Stimulated activated CD8-positive, alpha-beta memory T cell treated with anti-CD3 and anti-CD28 coated beads, Interleukin-2, amount 100 ng/mL, for 1 hour (primary cell): ENCODE measurements at regions not wholly inside any gene's neighbourhood (a gene's known extent, or its start where the extent isn't known, plus 50 kb on each side); places are given as distances from the start of the nearest gene placed in this dataset.
A peak's percentile ranks its signal among the peaks of the same experiment; 100 is the strongest.
"Not testable (repeated sequence)": the region's sequence is repeated elsewhere in the genome, so short reads cannot be mapped to it uniquely, and the experiment has no call there.

Experiments used
- DNase-seq, 2 donors: peaks; one replicate each; pipeline ENCODE4 v3.0.0-alpha.2; 2020; ENCODE audit warnings: low read depth in 2 of 2

DNA sequence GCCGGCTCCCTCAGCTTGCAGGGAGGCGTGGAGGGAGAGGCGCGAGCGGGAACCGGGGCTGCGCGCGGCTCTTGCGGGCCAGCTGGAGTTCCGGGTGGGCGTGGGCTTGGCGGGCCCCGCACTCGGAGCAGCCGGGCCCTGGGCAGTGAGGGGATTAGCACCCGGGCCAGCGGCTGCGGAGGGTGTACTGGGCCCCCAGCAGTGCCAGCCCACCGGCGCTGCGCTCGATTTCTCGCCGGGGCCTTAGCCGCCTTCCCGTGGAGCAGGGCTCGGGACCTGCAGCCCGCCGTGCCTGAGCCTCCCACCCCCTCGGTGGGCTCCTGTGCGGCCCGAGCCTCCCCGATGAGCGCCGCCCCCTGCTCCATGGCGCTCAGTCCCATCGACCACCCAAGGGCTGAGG lies 588.9 kb upstream of the SLC35B3 start:
- not testable (repeated sequence) for DNase-seq

DNA sequence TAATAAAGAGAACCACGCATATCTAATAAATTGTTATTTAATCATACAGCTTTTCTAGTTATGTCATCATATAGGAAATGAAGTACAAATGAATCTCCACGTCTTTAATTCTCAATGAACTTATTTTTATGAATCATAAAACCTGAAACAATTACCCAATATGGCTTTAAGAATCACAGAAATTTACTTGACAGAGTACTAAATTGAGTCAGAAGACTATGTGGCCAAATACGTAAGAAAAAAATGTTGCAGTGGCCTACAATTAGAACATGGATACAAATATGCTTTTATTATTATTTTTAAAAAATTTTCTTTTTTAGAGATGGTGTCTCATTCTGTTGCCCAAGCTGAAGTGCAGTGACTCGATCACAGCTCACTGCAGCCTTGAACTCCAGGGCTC lies 584.7 kb upstream of the SLC35B3 start:
- DNase-seq: no peak

DNA sequence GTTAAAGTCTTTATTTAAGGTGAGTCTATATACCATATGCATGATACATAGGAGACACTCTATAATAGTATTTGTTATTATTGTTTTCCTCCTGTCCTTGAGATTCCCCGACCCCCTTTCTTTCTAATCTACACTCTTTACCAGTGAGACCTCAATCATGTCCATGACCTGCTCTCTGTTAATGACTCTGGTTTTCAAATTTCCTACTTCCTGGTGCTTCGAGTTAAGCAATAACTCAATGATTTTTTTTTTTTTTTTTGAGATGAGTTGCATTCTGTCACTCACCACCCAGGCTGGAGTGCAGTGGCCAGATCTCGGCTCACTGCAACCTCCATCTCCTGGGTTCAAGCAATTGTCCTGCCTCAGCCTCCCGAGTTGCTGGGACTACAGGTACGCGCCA lies 574.6 kb upstream of the SLC35B3 start:
- DNase-seq: no peak

DNA sequence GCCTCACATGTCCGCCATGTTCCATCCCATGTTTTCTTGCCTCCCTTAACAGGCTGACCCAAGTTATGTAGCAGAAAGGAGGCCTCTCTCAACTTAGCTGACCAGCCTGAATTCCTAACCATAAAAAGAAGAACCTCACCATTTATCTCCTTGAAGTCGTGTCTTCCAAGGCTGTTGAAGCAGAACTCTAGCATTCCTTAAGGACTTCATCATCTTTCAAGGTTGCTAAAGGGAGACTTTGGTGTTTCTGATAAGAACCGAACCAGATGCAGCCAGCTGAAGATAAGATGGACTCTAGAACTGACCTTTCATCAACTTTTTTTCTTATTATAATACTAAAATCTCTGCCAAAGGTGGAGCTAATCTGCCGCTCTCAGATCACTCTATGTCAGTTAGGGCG lies 571.7 kb upstream of the SLC35B3 start:
- DNase-seq: no peak

DNA sequence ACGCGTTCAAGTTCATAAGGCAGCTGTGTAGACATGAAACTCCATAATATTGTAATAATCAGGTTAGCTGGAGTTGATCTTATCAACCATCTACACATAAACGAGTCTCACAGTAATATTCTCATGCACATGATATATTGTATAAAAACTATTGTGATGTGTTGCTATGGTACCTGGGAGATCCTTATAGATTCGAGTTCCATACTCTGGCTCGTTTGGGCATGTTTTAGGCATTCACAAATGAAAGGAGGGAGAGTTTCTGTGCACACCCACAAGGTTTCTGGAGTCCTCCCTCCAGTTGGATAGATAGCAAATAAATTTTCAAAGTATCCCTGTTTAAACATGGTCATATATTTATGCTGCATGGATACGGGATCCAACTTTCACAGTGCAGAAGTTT lies 567.5 kb upstream of the SLC35B3 start:
- DNase-seq: no peak

DNA sequence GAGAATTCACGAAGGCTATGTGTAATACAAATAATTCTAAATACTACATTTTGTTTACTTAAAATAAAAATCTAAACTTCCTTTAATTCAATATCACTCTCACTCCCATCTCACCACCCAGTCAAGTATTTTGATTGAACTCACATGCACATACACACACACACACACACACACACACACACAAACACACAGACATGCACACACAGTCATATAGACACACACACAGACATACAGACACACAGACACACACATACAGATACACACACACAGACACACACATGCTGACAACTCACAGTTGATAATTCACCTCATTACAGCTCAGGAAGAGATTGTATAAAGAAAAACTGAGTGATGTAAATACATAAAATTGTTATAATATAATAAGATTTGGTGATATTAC lies 559.8 kb upstream of the SLC35B3 start:
- DNase-seq: no peak

DNA sequence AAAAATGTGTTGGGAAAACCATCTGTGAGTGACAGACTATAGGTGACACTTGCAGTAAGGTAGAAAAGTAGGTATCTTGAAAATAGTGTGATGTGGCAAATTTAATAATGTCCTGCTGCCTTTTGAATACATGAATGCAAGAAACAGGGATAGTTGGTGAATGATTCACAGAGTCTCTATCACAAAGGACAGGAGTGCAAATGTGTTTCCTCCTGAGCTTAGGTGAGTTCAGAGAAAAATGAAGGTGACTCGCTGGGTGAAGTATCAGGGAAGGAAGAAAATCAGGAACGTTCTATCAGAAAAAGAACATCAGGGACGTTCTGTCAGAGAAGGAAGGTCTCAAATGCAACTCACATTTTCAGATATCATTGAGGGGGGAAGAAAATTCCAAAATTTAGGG lies 557.8 kb upstream of the SLC35B3 start:
- DNase-seq: no peak

DNA sequence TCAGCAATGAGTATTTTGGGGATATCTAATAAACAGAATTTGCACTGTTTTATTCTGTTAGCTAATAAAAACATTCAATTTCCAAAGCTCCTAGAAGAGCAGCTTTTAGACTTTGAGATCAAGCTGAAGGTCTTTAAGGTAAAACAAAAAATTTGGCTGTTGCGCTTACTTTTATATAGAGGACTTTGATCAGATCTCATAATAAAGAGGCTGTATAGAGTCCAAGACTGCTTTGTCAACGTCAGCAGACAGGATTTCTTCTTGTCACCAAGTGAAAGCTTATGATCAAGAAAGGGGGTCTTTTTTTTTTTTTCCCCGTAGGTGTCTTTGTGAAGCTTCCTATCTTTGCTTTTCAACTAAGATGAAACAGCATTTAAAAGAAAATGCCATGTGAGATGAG lies 556.5 kb upstream of the SLC35B3 start:
- no peak for DNase-seq

DNA sequence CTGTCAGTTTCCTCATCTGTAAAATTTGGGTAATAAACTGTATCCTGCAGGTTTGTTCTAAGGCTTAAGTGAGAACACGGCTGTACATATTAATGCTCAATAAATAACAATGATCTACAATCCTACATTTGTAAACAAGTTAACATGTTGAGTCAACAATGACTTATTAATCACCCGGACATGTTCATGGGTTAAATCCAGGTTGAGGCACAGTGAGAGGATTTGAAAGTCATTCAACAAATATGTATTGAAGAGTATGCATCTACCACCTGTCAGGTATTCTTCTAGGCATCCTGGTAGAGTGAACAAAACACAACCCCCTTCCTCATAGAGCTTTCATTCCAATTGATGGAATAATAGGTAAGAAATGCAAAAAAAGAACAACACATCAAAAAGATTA lies 554.7 kb upstream of the SLC35B3 start:
- no peak for DNase-seq

DNA sequence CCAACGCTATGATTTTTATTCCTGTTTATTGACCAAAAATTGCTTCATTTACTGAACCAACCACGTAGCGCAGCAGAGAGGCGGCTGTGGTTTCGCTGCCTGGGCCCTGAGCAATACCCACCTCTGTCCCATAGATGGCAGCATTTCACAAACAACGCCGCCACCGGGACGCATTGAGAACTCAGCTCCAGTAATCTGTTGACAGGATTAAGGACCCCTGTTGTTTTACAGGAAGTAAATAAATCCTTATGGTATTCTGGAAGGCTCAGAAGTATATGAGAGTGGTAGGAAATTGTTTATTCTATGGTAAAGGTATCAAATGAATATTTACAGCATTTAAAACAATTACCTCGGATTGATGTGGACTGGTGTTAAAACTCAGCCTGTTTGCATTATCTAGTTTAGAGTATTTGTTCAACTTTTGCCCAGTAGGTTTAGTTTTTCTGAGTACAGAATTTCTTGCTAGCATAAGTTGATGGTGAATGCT lies 547.9 kb upstream of the SLC35B3 start:
- DNase-seq: peak; percentile 0 to 8

DNA sequence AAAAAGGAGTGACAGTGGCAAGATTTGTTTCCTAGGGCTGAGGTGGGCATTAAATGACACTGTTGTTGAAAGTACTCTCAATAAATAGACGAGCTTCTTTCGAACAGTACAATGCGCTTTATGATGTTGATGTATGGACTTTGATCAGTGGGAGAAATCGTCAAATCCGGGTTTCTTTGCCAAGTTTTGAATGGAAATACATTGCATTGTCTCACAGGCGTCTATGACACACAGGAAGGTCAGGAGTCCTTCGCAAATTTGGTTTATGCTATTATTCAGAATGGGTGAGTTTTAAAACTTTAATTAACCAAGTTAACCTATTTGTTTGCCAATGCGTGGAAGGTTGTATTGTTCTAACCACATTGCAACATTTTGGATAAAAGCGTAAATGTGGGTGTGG lies 547.3 kb upstream of the SLC35B3 start:
- no peak for DNase-seq

DNA sequence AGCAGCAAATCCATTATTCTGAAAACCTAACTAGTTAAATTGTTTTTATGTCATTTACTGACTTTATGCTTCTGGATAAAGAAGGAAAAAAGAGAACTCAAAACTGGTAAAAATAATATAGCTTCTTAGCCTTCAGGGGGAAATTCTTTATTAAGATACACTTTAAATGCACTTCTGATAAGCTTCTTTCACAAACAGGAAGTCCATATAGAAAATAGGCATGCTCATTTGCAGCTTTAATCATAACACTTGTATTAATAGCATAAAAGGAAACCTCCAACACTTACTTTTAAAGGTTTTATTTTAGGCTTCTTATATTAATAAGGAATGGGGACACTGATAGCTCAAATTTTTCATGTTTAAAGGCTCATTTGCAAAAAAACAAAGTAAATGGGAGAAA lies 538.0 kb upstream of the SLC35B3 start:
- DNase-seq: no peak

DNA sequence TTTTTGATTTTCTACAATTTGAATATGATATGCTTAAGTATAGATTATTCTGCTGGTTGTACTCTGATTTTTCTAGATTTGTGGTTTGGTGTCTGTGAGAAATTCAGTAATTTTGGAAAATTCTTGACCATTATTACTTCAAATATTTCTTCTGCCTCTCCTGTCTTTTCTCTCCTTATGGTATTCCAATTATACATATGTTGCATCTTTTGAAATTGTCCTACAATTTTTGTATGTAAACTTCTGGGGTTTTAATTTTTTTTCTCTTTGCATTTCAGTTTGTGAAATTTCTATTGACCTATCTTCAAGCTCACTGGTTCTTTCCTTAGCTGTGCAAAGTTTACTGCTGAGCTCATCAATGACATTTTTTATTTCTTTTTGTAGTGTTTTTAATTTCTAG lies 534.4 kb upstream of the SLC35B3 start:
- DNase-seq: no peak

DNA sequence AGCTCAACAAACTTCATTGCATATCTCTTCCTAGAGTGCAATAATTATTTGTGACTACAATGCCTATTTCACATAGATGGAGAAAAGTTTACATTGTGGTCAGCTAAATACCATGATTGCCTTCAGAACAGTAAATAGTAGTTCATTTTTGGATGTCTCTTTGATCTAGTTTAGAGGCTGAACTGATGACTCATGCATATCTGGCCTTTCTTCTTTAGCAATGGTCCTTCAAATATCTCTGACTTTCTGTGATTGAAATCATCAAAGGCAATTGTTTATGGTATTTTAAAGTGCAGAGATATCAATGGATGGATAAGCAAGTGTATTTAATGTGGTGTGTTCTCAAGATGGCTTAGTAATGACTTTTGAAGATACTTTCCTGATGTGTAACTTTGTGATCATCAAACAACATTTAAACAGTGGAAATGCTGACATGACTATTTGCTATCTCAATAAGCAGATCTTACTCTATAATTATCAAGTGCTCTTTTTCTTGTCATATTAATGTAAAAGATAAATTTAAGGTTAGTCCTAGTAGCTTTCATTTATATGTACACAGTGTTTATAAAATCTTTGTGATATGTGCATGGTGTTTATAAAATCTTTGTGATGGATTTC lies 523.7 kb upstream of the SLC35B3 start:
- no peak for DNase-seq

DNA sequence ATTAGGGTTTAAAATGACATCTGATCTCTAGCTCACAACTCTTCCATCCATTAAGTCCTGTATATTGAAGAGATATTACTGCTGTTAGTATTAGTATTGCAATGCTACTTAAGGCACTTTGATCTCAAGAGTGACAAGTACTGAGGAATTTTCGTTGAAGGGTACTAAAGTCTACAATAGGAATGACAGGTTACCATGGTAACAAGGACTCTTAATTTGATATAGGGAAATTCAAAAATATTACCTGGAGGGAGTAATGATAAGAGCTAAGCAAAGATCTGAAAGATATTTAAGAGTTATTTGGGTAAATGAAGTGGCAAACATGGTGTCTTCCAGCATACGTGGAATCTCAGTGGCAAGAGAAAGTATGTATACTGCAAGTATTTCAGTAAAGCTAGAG lies 518.0 kb upstream of the SLC35B3 start:
- DNase-seq: no peak

DNA sequence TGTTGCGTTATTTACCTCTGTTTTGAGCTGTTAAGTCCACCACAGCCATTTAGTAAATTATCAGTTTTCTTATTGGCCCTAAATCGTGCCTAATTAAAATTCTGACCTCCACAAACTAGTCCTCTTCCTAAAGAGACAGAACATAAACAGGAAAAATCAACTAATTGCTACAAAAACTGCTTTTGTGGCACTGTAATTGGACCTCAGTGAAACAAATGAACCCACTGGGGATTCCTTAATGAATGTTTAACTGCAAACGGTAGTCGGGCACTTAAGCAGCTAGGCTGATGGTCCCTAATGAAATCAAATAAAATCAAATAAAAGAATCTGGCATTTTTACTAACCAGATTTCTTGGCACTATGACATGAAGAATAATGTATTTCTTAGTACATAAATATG lies 513.4 kb upstream of the SLC35B3 start:
- no peak for DNase-seq

DNA sequence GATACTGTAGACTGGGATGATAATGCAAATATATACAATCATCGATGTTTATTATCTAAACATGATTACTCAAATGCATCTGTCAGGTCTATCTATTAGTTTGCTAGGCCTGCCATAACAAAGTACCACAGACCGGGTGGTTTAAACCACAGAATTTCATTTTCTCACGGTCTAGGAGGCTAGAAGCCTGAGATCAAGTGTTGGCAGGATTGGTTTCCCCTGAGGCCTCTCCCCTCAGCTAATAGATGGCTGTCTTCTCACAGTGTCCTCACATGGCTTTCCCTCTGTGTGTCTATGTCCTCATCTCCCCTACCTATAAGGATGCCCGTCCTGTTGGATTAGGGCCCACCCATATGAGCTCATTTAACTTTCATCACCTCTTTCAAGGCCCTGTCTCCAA lies 512.6 kb upstream of the SLC35B3 start:
- DNase-seq: no peak

DNA sequence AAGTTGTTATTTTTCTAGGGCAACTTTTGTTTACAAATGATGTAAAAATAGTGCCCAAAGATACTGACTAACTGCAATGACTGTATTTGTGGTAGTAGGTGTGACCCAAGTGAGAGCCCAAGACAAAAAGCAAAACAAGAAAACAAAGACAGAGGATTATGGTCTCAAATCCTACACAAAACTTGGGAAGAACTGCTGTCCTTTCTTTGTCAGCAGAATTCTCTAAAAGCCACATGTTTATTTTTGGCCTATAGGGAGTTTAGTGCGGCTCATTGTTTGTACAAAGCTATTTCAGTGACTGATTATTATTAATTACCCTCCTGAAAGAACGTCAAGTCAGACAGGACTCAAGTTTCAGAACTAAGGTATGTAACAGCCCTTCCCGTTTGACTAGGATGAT lies 509.2 kb upstream of the SLC35B3 start:
- no peak for DNase-seq

DNA sequence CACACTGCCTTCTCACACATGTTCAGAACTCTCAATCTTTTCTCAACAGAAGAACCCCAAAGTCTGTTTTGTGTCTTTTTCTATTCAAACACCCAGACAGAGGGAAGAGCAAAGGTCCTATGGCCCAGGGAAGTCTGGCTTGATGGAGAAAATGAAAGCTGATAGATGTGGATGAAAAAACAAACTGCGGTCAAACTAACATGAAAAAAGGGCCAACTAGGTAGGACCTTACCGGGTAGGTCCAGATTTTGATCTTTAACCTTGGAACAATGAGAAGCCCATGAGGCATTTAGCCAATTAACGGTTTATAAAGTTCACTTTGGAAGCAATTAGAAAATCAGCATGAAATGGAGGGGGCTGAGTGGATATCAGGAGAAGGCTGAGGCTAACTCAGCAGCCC lies 507.7 kb upstream of the SLC35B3 start:
- DNase-seq: no peak

DNA sequence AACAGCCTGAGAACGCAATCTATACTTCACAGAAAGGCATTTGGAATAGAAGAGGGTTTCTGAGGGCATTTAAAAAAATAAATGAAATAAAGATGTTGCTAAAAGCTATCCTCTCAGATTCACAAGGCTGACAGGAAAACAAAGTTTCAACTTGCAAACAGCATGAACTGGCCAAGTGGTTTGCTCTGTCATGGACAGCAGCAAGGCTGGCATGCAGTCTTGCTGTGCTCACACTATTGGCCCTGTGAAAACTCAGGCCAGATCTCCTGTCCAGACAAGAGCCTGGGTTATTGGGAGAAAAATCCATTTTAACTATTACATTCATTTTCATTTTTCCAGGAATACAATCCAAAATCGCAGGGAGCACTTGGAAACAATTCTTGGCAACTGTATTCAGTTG lies 506.2 kb upstream of the SLC35B3 start:
- no peak for DNase-seq

DNA sequence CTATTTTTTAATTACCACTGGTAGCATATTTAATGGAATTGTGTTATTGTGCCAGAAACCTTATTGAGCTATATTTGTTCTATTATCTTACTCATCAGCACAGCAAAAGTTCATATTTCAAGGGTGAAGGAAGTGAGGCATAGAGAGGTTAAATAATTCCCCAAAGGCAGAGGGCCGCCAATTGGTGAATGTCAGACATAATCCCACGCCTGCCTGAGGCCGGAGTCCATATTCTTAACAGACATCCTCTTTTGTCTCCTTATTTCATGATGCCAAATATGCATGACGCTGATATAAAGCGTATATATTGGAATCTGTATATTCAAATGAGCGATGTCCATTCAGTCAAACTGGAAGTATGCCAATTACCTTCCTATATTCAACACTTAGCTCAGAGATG lies 505.0 kb upstream of the SLC35B3 start:
- no peak for DNase-seq

DNA sequence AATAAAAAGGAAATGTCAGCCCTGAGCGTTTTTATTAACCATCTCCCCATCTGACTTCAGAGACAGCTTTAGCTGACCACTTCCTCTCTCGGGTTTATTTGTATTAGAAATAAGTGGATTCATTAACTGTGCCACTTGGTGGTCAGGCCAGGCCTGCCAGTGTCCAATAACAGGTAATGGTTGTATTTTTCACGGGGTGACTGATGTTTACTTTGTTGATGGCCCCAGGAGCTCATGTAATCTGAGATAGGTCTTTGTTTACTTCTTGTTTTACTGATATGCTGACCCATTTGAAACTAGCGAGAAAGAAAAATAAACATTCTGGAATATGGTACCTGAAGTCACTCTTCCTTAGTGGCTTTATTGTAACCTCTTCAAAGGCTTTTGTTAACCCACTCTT lies 504.3 kb upstream of the SLC35B3 start:
- no peak for DNase-seq

DNA sequence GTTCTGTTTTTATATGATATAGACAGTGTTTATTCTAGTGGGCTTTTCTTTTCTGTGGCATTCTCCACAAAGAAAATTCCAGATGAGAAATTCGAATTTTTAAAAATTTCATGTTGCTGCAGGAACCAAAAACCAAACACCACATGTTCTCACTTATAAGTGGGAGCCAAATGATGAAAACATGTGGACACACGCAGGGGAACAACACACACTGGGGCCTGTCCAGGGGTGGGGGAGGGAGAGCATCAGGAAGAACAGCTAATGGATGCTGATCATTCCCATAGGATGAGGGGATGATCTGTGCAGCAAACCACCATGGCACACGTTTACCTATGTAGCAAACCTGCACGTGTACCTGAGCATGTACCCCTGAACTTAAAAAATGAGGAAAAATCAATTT lies 499.0 kb upstream of the SLC35B3 start:
- no peak for DNase-seq

DNA sequence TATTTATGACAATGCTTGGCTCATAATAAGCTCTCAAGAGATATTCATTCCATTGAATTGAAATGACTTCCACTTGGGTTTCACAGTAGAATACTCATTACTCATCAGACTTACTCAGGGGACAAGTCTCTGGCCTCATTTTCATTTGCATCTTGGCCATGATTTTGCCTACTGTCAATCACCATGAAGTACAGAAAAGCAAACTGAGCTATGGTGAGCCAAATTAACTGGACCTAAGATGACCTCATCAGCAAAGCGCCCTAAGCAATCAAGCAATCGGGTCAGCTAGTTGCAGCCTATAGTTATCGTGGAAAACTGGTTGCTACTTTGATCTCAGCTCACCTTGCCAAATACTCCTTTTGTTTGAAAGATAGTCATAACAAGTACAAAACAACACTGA lies 494.7 kb upstream of the SLC35B3 start:
- no peak for DNase-seq

DNA sequence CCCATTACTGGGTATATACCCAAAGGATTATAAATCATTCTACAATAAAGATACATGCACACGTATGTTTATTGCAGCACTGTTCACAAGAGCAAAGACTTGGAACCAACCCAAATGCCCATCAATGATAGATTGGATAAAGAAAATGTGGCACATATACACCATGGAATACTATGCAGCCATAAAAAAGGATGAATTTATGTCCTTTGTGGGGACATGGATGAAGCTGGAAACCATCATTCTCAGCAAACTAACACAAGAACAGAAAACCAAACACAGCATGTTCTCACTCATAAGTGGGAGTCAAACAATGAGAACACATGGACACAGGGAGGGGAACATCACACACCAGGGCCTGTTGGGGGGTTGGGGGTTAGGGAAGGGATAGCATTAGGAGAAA lies 484.9 kb upstream of the SLC35B3 start:
- not testable (repeated sequence) for DNase-seq
